Endodermal cell (in vitro differentiated cells): ENCODE measurements at regions not wholly inside any gene's neighbourhood (a gene's known extent, or its start where the extent isn't known, plus 50 kb on each side); places are given as distances from the start of the nearest gene placed in this dataset.

Experiments used
- DNase-seq: peaks from one replicate; pipeline ENCODE4 v3.0.0-alpha.2; 2017
- H3K27ac ChIP-seq: 2 replicates; pipeline ENCODE4 v1.5.1; 2013; ENCODE audit warnings: mild to moderate bottlenecking, low read depth, low read length, moderate library complexity
- H3K27me3 ChIP-seq: 2 replicates; pipeline ENCODE4 v1.6.1; 2013; ENCODE audit warnings: mild to moderate bottlenecking, low read length, moderate library complexity; ENCODE audit not compliant: insufficient read depth, control insufficient read depth, poor library complexity, severe bottlenecking
- H3K36me3 ChIP-seq: 2 replicates; pipeline ENCODE4 v1.7.0; 2013; ENCODE audit warnings: mild to moderate bottlenecking, low read length, moderate library complexity; ENCODE audit not compliant: control insufficient read depth, insufficient read depth
- H3K4me1 ChIP-seq: one replicate; pipeline ENCODE4 v1.7.0; 2013; ENCODE audit warnings: low read length; ENCODE audit not compliant: control insufficient read depth, insufficient read depth
- H3K4me3 ChIP-seq: 2 replicates; pipeline ENCODE4 v1.5.1; 2013; ENCODE audit warnings: mild to moderate bottlenecking, low read length, moderate library complexity
- H3K9ac ChIP-seq: 2 replicates; pipeline ENCODE4 v1.6.1; 2013; ENCODE audit warnings: mild to moderate bottlenecking, low read length, moderate library complexity; ENCODE audit not compliant: poor library complexity, severe bottlenecking; ENCODE audit errors: extremely low read depth
- H3K9me3 ChIP-seq: 2 replicates; pipeline ENCODE4 v1.6.1; 2013; ENCODE audit warnings: mild to moderate bottlenecking, low read length, moderate library complexity; ENCODE audit not compliant: control insufficient read depth
- H3K27ac Mint-ChIP-seq: 2 replicates; pipeline ENCODE4 v1.8.0; 2020; ENCODE audit warnings: mixed read lengths
- H3K27me3 Mint-ChIP-seq: 2 replicates; pipeline ENCODE4 v1.8.0; 2021; ENCODE audit warnings: mild to moderate bottlenecking, mixed read lengths; ENCODE audit not compliant: insufficient read depth
- H3K36me3 Mint-ChIP-seq: 2 replicates; pipeline ENCODE4 v1.8.0; 2020; ENCODE audit warnings: low read depth, mixed read lengths
- H3K4me1 Mint-ChIP-seq: 2 replicates; pipeline ENCODE4 v1.8.0; 2020; ENCODE audit warnings: mixed read lengths
- H3K4me3 Mint-ChIP-seq: 2 replicates; pipeline ENCODE4 v1.8.0; 2020; ENCODE audit warnings: mild to moderate bottlenecking, moderate library complexity, mixed read lengths
- H3K9me3 Mint-ChIP-seq: 2 replicates; pipeline ENCODE4 v1.8.0; 2020; ENCODE audit warnings: mild to moderate bottlenecking, mixed read lengths
- WGBS, 2 experiments: methylation state at CpG; one replicate each; pipeline versions ENCODE4 v1.1.5 to v1.1.7; 2013; ENCODE audit warnings: missing lambda C conversion rate in 2 of 2, mixed read lengths in 1 of 2; ENCODE audit not compliant: insufficient coverage in 1 of 2, insufficient read length in 1 of 2; 5-methylcytosine and 5-hydroxymethylcytosine counted together
- TF ChIP-seq, protein P1 (sequence below): fragments of 200-600 bp; sonication (generic); conservative IDR thresholded peaks from 2 replicates; pipeline ENCODE4 v1.5.0; 2021; ENCODE audit warnings: antibody characterized with exemption, mild to moderate bottlenecking

DNA sequence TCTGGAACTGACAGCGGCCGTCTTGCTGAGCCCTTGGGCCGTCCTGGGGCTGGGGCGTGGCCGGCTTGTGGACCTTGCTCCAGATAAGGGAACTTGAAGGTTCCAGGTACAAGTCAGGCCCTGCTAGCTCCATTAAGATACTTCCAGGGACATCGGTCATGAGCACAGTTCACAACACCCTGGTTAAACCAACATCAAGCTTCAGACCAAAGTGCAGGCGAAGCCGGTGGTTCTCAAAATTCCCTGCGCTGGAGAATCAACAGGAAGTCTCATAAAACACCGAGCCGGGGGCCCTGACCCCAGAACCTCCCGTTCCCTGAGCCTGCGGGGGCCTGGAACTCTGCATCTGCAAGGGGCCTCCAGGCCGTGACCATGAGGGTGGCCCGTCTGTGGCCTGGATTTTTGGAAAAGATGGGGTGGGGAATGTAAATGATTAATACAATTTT is 1043.8 kb downstream of the BRD1 start:
- H3K4me3 Mint-ChIP-seq: no peak overlapping the region
- Histone ChIP-seq H3K9me3 (no peaks in the 10 kb centered on the region), H3K27ac (no peak overlapping the region), H3K4me1 (no peaks in the 10 kb centered on the region), H3K9ac (no peak overlapping the region), H3K36me3 (no peaks in the 10 kb centered on the region), H3K27me3 (no peaks in the 10 kb centered on the region), H3K4me3 (no peak overlapping the region)
- H3K4me1 Mint-ChIP-seq: no peaks in the 10 kb centered on the region
- TF ChIP-seq, protein P1, sequence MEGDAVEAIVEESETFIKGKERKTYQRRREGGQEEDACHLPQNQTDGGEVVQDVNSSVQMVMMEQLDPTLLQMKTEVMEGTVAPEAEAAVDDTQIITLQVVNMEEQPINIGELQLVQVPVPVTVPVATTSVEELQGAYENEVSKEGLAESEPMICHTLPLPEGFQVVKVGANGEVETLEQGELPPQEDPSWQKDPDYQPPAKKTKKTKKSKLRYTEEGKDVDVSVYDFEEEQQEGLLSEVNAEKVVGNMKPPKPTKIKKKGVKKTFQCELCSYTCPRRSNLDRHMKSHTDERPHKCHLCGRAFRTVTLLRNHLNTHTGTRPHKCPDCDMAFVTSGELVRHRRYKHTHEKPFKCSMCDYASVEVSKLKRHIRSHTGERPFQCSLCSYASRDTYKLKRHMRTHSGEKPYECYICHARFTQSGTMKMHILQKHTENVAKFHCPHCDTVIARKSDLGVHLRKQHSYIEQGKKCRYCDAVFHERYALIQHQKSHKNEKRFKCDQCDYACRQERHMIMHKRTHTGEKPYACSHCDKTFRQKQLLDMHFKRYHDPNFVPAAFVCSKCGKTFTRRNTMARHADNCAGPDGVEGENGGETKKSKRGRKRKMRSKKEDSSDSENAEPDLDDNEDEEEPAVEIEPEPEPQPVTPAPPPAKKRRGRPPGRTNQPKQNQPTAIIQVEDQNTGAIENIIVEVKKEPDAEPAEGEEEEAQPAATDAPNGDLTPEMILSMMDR: no peak
- DNase-seq: peak; percentile 21
- H3K27me3 Mint-ChIP-seq: no peaks in the 10 kb centered on the region
- H3K36me3 Mint-ChIP-seq: no peaks in the 10 kb centered on the region
- H3K27ac Mint-ChIP-seq: no peak overlapping the region
- WGBS, 2 experiments: 94 to 98% methylated on average over 8 to 15 of the region's 15 CpGs
- no peaks in the 10 kb centered on the region for H3K9me3 Mint-ChIP-seq

DNA sequence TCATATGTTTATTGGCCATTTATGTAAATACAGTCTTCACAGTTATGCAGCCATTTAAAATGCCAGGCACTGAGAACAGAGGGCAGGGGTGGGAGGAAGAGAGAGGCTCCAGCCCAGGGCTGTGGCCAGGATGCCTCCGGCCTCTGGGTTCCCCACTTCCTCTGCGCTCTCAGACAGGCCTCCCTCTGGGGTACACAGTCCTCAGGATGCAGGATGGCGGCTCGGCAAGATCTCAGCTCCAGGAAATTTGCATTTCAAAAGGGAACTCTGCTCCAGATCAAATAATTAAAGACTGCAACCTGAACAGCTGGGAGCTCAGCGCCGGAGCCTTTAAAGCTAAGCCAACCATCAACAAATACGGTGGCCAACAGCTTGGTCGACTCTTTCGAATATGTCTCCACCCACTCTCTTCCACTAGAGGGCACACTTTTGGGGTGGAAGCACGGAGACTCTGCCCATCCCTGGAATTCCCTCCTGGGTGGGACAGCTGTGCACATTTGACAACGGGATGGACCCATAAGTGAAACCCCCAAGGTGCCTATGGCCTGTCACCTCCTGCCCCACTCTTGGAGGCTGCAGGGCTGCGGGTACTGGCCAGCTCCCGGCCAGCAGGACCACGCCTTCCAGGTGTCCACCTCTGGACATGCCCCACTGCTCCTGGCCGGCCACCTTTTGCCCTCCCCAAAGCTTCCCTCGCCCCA is 1044.7 kb downstream of the BRD1 start:
- TF ChIP-seq, protein P1: peak; percentile 85
- H3K4me3 ChIP-seq: no peak overlapping the region
- no peaks in the 10 kb centered on the region for H3K27me3 Mint-ChIP-seq

DNA sequence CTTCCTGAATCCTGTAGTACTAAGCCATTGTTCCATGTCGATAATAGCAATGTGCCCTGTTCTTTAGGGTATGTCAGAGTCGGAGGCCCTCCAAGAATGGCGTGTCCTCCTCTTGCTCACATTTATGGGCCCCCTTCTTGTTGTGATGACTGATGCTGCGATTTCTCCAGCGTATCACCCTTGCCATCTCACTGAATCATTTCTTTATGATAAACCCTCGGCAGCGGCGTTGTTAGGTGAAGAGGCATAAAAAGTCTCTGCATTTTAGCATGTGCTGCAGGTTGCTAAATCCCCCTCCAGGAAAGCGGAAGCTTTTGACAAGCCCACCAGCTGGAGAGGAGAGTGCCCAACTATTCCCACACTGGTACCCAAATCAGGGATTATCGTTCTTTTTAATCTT is 1045.3 kb downstream of the BRD1 start:
- H3K9ac ChIP-seq: no peak overlapping the region
- no peaks in the 10 kb centered on the region for H3K4me1 ChIP-seq
- H3K4me3 Mint-ChIP-seq: no peak overlapping the region
- no peak overlapping the region for H3K27ac Mint-ChIP-seq
- H3K27me3 Mint-ChIP-seq: no peaks in the 10 kb centered on the region
- H3K36me3 ChIP-seq: no peaks in the 10 kb centered on the region
- no peak overlapping the region for H3K27ac ChIP-seq
- 87 to 88% methylated on average over 10 of the region's 10 CpGs for WGBS, 2 experiments
- H3K36me3 Mint-ChIP-seq: no peaks in the 10 kb centered on the region
- no peak overlapping the region for H3K4me3 ChIP-seq
- H3K27me3 ChIP-seq: no peaks in the 10 kb centered on the region
- peaks cover 8% of the 10 kb centered on the region for H3K9me3 Mint-ChIP-seq
- no peaks in the 10 kb centered on the region for H3K4me1 Mint-ChIP-seq
- TF ChIP-seq, protein P1: no peak
- H3K9me3 ChIP-seq: peaks cover under 1% of the 10 kb centered on the region
- peak; percentile 26 for DNase-seq

More for the DNA sequence above, 1044.7 kb downstream of the BRD1 start:
- Mint-ChIP-seq H3K36me3 (no peaks in the 10 kb centered on the region), H3K4me3 (no peak overlapping the region), H3K4me1 (no peaks in the 10 kb centered on the region), H3K9me3 (peaks cover 1% of the 10 kb centered on the region), H3K27ac (no peak overlapping the region)
- Histone ChIP-seq H3K9me3 (no peaks in the 10 kb centered on the region), H3K36me3 (no peaks in the 10 kb centered on the region), H3K27me3 (no peaks in the 10 kb centered on the region), H3K27ac (no peak overlapping the region), H3K9ac (no peak overlapping the region), H3K4me1 (no peaks in the 10 kb centered on the region)
- WGBS, 2 experiments: 49 to 59% methylated on average over 12 to 16 of the region's 16 CpGs
- peak; percentile 75 for DNase-seq
